ENCODE measurements at regions not wholly inside any gene's neighbourhood (a gene's known extent, or its start where the extent isn't known, plus 50 kb on each side); places are given as distances from the start of the nearest gene placed in this dataset.

DNA sequence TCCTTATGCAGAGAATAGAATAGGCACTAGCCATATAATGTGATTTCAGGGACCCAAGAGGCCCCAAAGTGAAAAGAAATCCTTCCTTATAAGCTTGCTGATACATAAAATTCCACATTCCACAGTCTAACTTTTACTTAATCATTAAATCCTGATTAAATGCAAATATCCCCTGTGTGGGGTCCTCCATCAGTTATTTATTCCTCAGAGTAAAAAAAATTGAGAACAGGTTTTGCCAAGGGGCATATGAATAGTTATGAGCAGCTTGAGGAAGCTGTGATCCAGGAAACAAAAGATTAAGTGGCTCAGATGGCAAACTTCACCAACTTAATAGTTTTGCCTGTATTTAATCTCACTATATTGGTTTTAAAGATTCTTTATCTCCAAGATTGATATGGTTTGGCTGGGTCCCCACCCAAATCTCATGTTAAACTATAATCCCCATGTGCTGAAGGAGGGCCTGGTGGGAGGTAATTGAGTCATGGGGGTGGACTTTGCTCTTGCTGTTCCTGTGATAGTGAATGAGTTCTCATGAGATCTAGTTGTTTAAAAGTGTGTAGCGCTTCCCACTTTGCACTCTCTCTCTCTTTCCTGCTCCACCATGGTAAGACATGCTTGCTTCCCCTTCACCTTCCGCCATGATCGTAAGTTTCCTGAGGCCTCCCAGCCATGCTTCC is 324.9 kb downstream of the NPR3 start:
- no peaks in the 10 kb centered on the region for H3K36me3 ChIP-seq (ENCODE audit: insufficient read depth)
- H3K4me2 ChIP-seq = no peak overlapping the region
- no peaks in the 10 kb centered on the region for H3K79me2 ChIP-seq (ENCODE audit: insufficient read depth, low read depth)
- H2AFZ ChIP-seq (ENCODE audit: low read depth) = no peak overlapping the region
- H3K27ac ChIP-seq = no peak overlapping the region
- no peak for TF ChIP-seq CTCF (conservative IDR thresholded peaks at IDR 0.05; ENCODE audit: low read depth, low read length)
- H4K20me1 ChIP-seq (ENCODE audit: insufficient read depth) = no peaks in the 10 kb centered on the region
- no peak overlapping the region for H3K9ac ChIP-seq
- no peak overlapping the region for H3K4me3 ChIP-seq (IDR thresholded peaks at IDR 0.05; ENCODE audit: insufficient read depth, low read depth, low read length)
- no peaks in the 10 kb centered on the region for H3K27me3 ChIP-seq (ENCODE audit: insufficient read depth, low read depth)
- H3K4me1 ChIP-seq (ENCODE audit: low read depth, poor library complexity, severe bottlenecking) = no peaks in the 10 kb centered on the region

GRCh38 chr5:33037076-33037475 is 326.0 kb downstream of the NPR3 start:
- Histone ChIP-seq H3K27me3 (ENCODE audit: insufficient read depth, low read depth) (no peaks in the 10 kb centered on the region), H3K4me3 (IDR thresholded peaks at IDR 0.05; ENCODE audit: insufficient read depth, low read depth, low read length) (no peak overlapping the region), H3K4me2 (no peak overlapping the region), H3K27ac (no peak overlapping the region), H3K9ac (no peak overlapping the region), H2AFZ (ENCODE audit: low read depth) (no peak overlapping the region), H3K4me1 (ENCODE audit: low read depth, poor library complexity, severe bottlenecking) (no peaks in the 10 kb centered on the region), H3K36me3 (ENCODE audit: insufficient read depth) (no peaks in the 10 kb centered on the region), H3K79me2 (ENCODE audit: insufficient read depth, low read depth) (no peaks in the 10 kb centered on the region), H4K20me1 (ENCODE audit: insufficient read depth) (no peaks in the 10 kb centered on the region)
- no peak for TF ChIP-seq CTCF (conservative IDR thresholded peaks at IDR 0.05; ENCODE audit: low read depth, low read length)

GRCh38 chr5:33041586-33041985 is 330.5 kb downstream of the NPR3 start:
- Histone ChIP-seq H3K27me3 (ENCODE audit: insufficient read depth, low read depth) (no peaks in the 10 kb centered on the region), H3K79me2 (ENCODE audit: insufficient read depth, low read depth) (no peaks in the 10 kb centered on the region), H3K4me2 (no peak overlapping the region), H3K4me1 (ENCODE audit: low read depth, poor library complexity, severe bottlenecking) (no peaks in the 10 kb centered on the region), H2AFZ (ENCODE audit: low read depth) (no peak overlapping the region), H4K20me1 (ENCODE audit: insufficient read depth) (no peaks in the 10 kb centered on the region), H3K9ac (no peak overlapping the region), H3K4me3 (IDR thresholded peaks at IDR 0.05; ENCODE audit: insufficient read depth, low read depth, low read length) (no peak overlapping the region), H3K36me3 (ENCODE audit: insufficient read depth) (no peaks in the 10 kb centered on the region), H3K27ac (no peak overlapping the region)
- TF ChIP-seq CTCF (conservative IDR thresholded peaks at IDR 0.05; ENCODE audit: low read depth, low read length) = no peak

DNA sequence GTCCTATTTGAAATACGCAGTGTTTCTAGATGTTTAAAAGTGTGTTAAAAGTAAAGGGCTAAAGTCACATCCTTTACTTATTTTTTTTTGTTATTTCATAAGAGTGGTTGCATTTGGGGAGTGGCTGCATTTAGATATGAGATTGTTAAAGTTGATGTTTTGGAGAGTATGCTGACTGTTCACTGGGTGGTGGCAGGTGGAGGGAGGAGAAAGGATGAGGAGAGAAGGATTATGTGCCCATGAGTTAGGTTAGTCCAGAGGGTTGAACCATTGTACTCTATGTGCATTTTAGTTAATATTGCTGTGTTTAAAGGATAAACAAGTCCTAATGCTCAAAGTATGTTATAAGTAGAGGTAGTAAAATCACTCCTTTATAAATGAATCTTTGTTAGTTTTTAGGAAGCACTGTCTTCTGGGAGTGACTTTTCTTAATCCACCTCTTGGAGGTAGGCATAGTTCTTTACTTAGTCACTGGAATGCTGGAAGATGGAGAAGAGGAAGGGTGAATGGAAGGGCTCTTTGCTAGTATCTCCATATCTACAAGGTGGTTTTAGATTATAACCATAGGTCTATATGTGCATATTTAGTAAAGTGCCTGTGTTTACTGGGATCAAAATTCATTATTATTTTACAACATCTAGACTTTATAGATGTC is 332.3 kb downstream of the NPR3 start:
- H3K4me1 ChIP-seq (ENCODE audit: low read depth, poor library complexity, severe bottlenecking) = no peaks in the 10 kb centered on the region
- no peak overlapping the region for H3K9ac ChIP-seq
- TF ChIP-seq CTCF (conservative IDR thresholded peaks at IDR 0.05; ENCODE audit: low read depth, low read length) = no peak
- no peaks in the 10 kb centered on the region for H3K27me3 ChIP-seq (ENCODE audit: insufficient read depth, low read depth)
- no peak overlapping the region for H3K4me2 ChIP-seq
- no peak overlapping the region for H3K27ac ChIP-seq
- H2AFZ ChIP-seq (ENCODE audit: low read depth) = no peak overlapping the region
- H3K4me3 ChIP-seq (IDR thresholded peaks at IDR 0.05; ENCODE audit: insufficient read depth, low read depth, low read length) = no peak overlapping the region
- H3K36me3 ChIP-seq (ENCODE audit: insufficient read depth) = no peaks in the 10 kb centered on the region
- H3K79me2 ChIP-seq (ENCODE audit: insufficient read depth, low read depth) = no peaks in the 10 kb centered on the region
- no peaks in the 10 kb centered on the region for H4K20me1 ChIP-seq (ENCODE audit: insufficient read depth)

All from KMS-11 (cell line).